NCI-H1417 treated with DMSO at 0.1 percent for 48 hours (cell line): ENCODE measurements at regions not wholly inside any gene's neighbourhood (a gene's known extent, or its start where the extent isn't known, plus 50 kb on each side); places are given as distances from the start of the nearest gene placed in this dataset.
"Not testable (repeated sequence)": the region's sequence is repeated elsewhere in the genome, so short reads cannot be mapped to it uniquely, and the experiment has no call there.

Experiments
- DNase-seq: peaks from one replicate; lab custom pipeline; 2025; lab: John Stamatoyannopoulos, UW

- DNase-seq = no peak
Observed at GRCh38 chr17:5952518-5952917, 117.7 kb upstream of the WSCD1 start.

- no peak for DNase-seq
Observed at GRCh38 chr17:5955764-5956163, 114.4 kb upstream of the WSCD1 start.

DNA sequence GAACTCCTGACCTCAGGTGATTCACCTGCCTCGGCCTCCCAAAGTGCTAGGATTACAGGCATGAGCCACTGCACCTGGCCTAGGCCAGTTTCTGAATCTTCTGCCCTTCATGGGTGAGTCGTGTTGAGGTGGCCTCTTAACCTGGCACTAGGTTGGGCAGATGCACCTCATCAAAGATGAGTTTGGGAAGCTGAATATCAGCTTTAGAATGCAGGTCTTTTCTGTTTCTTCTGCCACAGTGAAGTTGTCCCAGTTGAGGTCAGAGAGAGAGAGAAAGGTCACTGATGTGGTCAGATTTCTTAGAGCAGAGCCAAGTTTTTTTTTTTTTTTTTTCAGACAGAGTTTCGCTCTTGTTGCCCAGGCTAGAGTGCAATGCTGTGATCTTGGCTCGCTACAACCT lies 111.3 kb upstream of the WSCD1 start:
- DNase-seq = no peak

DNA sequence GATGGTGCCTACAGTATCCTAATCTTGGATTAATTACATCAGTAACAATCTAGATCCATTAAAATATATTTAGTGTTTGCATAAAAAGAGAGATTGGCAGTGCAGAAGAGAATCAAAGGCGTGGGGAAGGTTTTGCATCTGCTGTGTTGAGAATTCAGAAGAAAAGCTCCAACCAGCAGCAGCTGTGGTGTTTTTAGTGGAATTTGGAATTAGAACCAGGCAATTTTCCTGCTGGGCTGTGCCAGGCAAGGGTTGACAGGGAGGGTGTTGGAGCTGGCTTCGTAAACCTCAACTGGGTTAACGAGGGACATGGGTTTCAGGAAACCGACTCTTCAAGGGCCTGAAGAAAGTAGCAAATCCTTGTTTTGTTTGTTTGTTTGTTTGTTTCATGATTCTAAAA lies 107.8 kb upstream of the WSCD1 start:
- DNase-seq = no peak

- DNase-seq = peak; percentile 10
Observed at GRCh38 chr17:5971969-5972368, 98.2 kb upstream of the WSCD1 start.

DNA sequence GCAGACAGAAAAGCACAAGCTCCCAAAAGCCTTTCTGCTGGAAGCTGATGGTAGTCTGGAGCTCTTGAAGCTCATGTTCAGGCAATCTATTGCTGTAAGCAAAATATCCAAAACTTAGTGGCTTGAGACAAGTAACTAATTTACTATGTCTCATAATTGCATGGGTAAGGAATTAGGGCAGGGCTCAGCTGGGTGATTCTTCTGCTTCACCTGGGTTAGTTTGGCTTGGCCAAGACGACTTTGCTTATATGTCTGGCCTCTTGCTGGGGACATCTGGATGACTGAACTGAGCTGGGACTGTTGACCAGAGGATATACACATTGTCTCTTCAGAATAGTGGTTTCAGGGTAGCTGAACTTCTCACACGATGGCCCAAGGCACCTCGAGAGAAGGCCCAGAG lies 96.8 kb upstream of the WSCD1 start:
- no peak for DNase-seq

DNA sequence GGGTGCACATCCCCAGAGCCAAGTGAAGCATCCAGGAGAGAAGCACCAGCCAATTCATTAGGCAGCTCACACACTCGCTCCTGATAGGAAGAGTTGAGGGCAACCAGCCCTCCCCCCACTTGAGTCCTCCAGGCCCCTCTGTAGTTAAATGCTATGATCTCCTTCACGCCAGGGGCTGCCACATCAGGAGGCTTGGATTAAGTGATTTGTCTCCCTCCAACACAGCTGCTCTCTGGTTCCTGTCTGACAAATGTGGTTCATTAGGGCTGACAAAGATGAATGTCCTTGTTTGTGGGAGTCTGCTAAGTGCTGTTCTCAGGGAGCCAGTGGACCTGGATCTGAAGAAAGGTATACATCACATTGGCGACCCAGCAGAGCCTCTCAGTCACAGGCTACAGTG lies 94.5 kb upstream of the WSCD1 start:
- DNase-seq = peak; percentile 52

DNA sequence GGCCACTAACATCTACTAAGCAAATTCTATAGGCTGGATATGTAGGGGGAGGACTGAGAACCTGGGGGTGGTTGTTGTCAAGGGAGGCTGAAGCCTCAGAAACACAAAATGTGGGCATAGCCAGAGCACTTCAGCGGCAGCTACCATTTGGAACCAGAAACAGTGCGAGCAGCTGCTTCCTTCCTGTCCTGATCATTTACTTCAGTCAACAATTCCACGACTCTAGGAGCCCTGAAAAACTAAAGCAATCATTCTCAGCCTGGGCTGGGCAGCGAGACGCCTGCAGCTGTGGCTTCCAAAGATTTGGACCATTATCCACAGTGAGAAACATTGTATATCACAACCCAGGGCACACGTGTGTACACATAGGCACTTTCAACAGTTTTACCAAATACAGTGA lies 93.9 kb upstream of the WSCD1 start:
- DNase-seq = no peak

DNA sequence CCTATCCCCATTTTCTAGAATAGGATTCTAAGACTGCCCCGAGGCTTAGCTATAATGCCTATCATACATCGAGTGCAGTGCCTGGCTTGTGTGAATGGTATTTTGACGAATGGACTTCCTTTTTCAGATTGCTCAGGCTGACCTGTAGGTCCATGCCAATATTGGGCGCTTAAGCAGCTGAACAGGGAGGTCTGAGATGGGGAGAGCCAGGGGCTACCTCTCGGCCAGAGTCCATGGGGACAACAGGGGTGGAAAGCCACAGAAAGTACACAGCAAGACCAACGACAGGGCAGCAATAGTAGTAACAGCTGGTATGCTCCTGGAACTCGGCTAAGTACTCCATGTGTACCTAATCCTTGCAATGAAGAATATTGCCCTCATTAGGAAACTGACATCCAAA lies 91.7 kb upstream of the WSCD1 start:
- DNase-seq = no peak

GRCh38 chr17:5980941-5981340 lies 89.2 kb upstream of the WSCD1 start:
- no peak for DNase-seq

- no peak for DNase-seq
Observed at GRCh38 chr17:5986644-5987043, 83.5 kb upstream of the WSCD1 start.

- no peak for DNase-seq
Observed at GRCh38 chr17:6000426-6000825, 69.8 kb upstream of the WSCD1 start.

DNA sequence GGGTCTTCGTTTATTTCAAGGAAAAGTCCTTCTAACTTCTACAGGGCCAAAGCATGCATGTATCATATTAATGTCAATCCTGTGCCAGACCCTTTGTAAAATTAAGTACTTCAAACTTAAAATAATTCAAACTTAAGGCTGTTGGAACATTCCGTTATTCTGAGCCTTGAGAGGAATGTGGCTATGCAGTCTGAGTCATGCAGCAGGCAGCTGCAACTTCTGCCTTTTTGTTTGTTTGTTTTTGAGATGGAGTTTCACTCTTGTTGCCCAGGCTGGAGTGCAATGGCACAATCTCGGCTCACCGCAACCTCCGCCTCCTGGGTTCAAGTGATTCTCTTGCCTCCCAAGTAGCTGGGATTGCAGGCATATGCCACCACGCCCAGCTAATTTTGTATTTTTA lies 67.0 kb upstream of the WSCD1 start:
- DNase-seq = not testable (repeated sequence)

GRCh38 chr17:6005939-6006338 lies 64.2 kb upstream of the WSCD1 start:
- DNase-seq = no peak

GRCh38 chr17:6011206-6011605 lies 59.0 kb upstream of the WSCD1 start:
- no peak for DNase-seq

DNA sequence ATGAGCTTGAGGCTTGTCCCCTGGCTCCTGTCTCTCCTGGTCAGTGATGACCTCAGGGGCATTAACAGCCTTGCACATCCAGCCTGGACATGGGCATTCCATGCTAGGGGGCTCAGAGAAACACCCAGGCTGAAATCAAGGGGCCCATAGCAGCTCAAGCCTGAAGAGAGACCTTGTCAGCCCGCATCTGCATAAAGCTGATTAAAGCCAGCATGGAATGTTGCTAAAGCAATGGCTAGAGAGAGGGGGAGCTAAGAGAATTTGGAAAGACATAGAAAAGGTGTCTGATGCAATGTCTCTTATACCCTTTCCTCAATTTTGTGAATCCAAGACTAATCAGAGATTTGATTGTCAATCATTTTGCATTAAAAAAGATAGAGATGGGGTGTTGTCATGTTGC lies 51.4 kb upstream of the WSCD1 start:
- no peak for DNase-seq

GRCh38 chr17:6019959-6020358 lies 50.2 kb upstream of the WSCD1 start:
- no peak for DNase-seq

DNA sequence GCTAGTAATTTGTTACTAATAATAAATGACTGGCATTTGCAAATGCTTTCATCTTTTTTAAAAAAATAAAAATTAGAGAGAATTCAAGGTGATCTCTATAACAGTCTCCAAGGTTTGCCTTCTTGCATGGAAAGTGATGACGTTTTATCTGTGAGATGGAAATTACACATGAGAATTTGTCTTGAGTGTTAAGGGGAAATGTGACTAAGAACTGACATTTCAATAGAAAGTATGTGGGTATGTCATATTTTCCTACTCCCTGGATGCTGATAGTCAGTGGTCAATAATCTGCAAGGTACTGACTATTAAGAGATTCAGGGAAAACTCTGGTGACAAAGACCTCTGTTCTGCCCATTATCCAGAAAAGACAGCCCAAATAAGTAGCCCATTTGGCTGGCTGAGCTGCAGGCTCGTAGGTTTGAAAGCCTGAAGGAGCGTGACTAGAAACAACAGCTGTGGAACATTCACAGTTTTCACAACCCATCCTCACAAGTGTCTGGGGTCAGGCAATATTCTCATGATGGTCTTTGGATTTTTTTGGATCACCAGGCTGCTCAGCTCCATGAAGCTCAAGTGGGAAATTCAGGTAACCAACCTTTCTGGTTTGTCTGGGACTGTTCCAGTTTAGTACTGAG lies 49.7 kb upstream of the WSCD1 start:
- no peak for DNase-seq
